ENCODE measurements at regions not wholly inside any gene's neighbourhood (a gene's known extent, or its start where the extent isn't known, plus 50 kb on each side); places are given as distances from the start of the nearest gene placed in this dataset.

- Histone ChIP-seq H3K9me2 (replicated peaks; ENCODE audit: insufficient read depth) (no peaks in the 10 kb centered on the region), H3K27ac (no peak overlapping the region), H3K4me2 (no peak overlapping the region), H3K9me3 (ENCODE audit: low read depth) (no peaks in the 10 kb centered on the region), H3K27me3 (no peaks in the 10 kb centered on the region), H3K4me1 (ENCODE audit: insufficient read depth) (no peaks in the 10 kb centered on the region), H3K4me3 (no peak overlapping the region), H3K36me3 (replicated peaks; ENCODE audit: insufficient read depth, low read depth) (no peaks in the 10 kb centered on the region), H4K20me1 (ENCODE audit: insufficient read depth, poor library complexity, severe bottlenecking) (no peaks in the 10 kb centered on the region), H2AFZ (no peak overlapping the region), H3K79me2 (no peaks in the 10 kb centered on the region)
- TF ChIP-seq EZH2 (IDR thresholded peaks at IDR 0.05; ENCODE audit: borderline replicate concordance) (no peak), EZH2phosphoT487 (IDR thresholded peaks at IDR 0.05; ENCODE audit: low read depth, severe bottlenecking, unreplicated experiment) (no peak), CTCF (IDR thresholded peaks at IDR 0.05; ENCODE audit: poor library complexity) (no peak)
- no peak for DNase-seq (ENCODE audit: low spot score)
- 57% methylated on average over 2 of the region's 2 CpGs for WGBS (ENCODE audit: low lambda C conversion rate, missing lambda C conversion rate)
These were observed 436.0 kb upstream of the ADARB2 start for GRCh38 chr10:2173327-2173726.

GRCh38 chr10:2165771-2166460 lies 428.6 kb upstream of the ADARB2 start:
- Histone ChIP-seq H3K36me3 (replicated peaks; ENCODE audit: insufficient read depth, low read depth) (no peaks in the 10 kb centered on the region), H4K20me1 (ENCODE audit: insufficient read depth, poor library complexity, severe bottlenecking) (no peaks in the 10 kb centered on the region), H3K4me2 (no peak overlapping the region), H3K4me3 (no peak overlapping the region), H3K9me3 (ENCODE audit: low read depth) (no peaks in the 10 kb centered on the region), H3K4me1 (ENCODE audit: insufficient read depth) (no peaks in the 10 kb centered on the region), H3K79me2 (no peaks in the 10 kb centered on the region), H3K27me3 (no peaks in the 10 kb centered on the region), H3K9me2 (replicated peaks; ENCODE audit: insufficient read depth) (no peaks in the 10 kb centered on the region), H2AFZ (no peak overlapping the region), H3K27ac (no peak overlapping the region)
- 80% methylated on average over 18 of the region's 18 CpGs for WGBS (ENCODE audit: low lambda C conversion rate, missing lambda C conversion rate)
- TF ChIP-seq EZH2 (IDR thresholded peaks at IDR 0.05; ENCODE audit: borderline replicate concordance) (no peak), EZH2phosphoT487 (IDR thresholded peaks at IDR 0.05; ENCODE audit: low read depth, severe bottlenecking, unreplicated experiment) (no peak), CTCF (IDR thresholded peaks at IDR 0.05; ENCODE audit: poor library complexity) (no peak)
- DNase-seq (ENCODE audit: low spot score): no peak

GRCh38 chr10:2150288-2150687 lies 413.0 kb upstream of the ADARB2 start:
- no peak for DNase-seq (ENCODE audit: low spot score)
- Histone ChIP-seq H2AFZ (no peak overlapping the region), H3K27me3 (no peaks in the 10 kb centered on the region), H3K4me3 (no peak overlapping the region), H4K20me1 (ENCODE audit: insufficient read depth, poor library complexity, severe bottlenecking) (no peaks in the 10 kb centered on the region), H3K27ac (no peak overlapping the region), H3K9me3 (ENCODE audit: low read depth) (no peaks in the 10 kb centered on the region), H3K36me3 (replicated peaks; ENCODE audit: insufficient read depth, low read depth) (no peaks in the 10 kb centered on the region), H3K79me2 (no peaks in the 10 kb centered on the region), H3K4me1 (ENCODE audit: insufficient read depth) (no peaks in the 10 kb centered on the region), H3K4me2 (no peak overlapping the region), H3K9me2 (replicated peaks; ENCODE audit: insufficient read depth) (no peaks in the 10 kb centered on the region)
- WGBS (ENCODE audit: low lambda C conversion rate, missing lambda C conversion rate): 87% methylated on average over 4 of the region's 4 CpGs
- TF ChIP-seq CTCF (IDR thresholded peaks at IDR 0.05; ENCODE audit: poor library complexity): no peak
- TF ChIP-seq EZH2 (IDR thresholded peaks at IDR 0.05; ENCODE audit: borderline replicate concordance): no peak
